Activated naive CD8-positive, alpha-beta T cell treated with anti-CD3 and anti-CD28 coated beads, Interleukin-2, amount 10 ng/mL, durations not matched to agents 7 days and 5 days (primary cell): ENCODE measurements at regions not wholly inside any gene's neighbourhood (a gene's known extent, or its start where the extent isn't known, plus 50 kb on each side); places are given as distances from the start of the nearest gene placed in this dataset.

Experiments
- ATAC-seq: fragments of 150-1000 bp; cut with Tn5 transposase; one replicate; pipeline ENCODE4 v1.10.0; 2021; ENCODE audit warnings: low read depth, moderate library complexity
- POLR2A ChIA-PET: fragments of 350-600 bp; sonication (Branson Sonifier 250); formaldehyde crosslinking; loops from one replicate; lab custom pipeline; 2021; ENCODE audit warnings: antibody characterized with exemption; lab: Charles Lee
- DNase-seq: peaks from one replicate; pipeline ENCODE4 v3.0.0; 2021
- H3K27ac Mint-ChIP-seq: one replicate; pipeline ENCODE4 v1.8.0; 2022; ENCODE audit warnings: mild to moderate bottlenecking, mixed read lengths
- H3K27me3 Mint-ChIP-seq: one replicate; pipeline ENCODE4 v1.8.0; 2022; ENCODE audit warnings: mild to moderate bottlenecking, moderate library complexity, mixed read lengths
- H3K36me3 Mint-ChIP-seq: one replicate; pipeline ENCODE4 v1.8.0; 2021; ENCODE audit warnings: mild to moderate bottlenecking, mixed read lengths
- H3K4me1 Mint-ChIP-seq: one replicate; pipeline ENCODE4 v1.8.0; 2021; ENCODE audit warnings: mixed read lengths
- H3K4me3 Mint-ChIP-seq: one replicate; pipeline ENCODE4 v1.8.0; 2022; ENCODE audit warnings: mild to moderate bottlenecking, moderate library complexity, mixed read lengths
- H3K9me3 Mint-ChIP-seq: one replicate; pipeline ENCODE4 v1.8.0; 2021; ENCODE audit warnings: mixed read lengths

GRCh38 chr10:2387672-2388071 lies 650.3 kb upstream of the ADARB2 start:
- ATAC-seq, result no peak
- Mint-ChIP-seq H3K4me3 (no peak overlapping the region), H3K9me3 (peaks cover 4% of the 10 kb centered on the region), H3K4me1 (no peaks in the 10 kb centered on the region), H3K27ac (no peak overlapping the region), H3K27me3 (no peaks in the 10 kb centered on the region), H3K36me3 (no peaks in the 10 kb centered on the region)
- DNase-seq, result no peak
- POLR2A ChIA-PET, result no interaction called here

GRCh38 chr10:2387261-2387660 lies 649.9 kb upstream of the ADARB2 start:
- POLR2A ChIA-PET, result no interaction called here
- no peak overlapping the region for H3K4me3 Mint-ChIP-seq
- no peak overlapping the region for H3K27ac Mint-ChIP-seq

GRCh38 chr10:2380218-2380617 lies 642.9 kb upstream of the ADARB2 start:
- Mint-ChIP-seq H3K4me1 (no peaks in the 10 kb centered on the region), H3K27ac (no peak overlapping the region), H3K27me3 (no peaks in the 10 kb centered on the region), H3K36me3 (no peaks in the 10 kb centered on the region), H3K4me3 (no peak overlapping the region), H3K9me3 (peaks cover 4% of the 10 kb centered on the region)
- no peak for DNase-seq
- no peak for ATAC-seq
- POLR2A ChIA-PET, result no interaction called here

More at GRCh38 chr10:2387261-2387660, 649.9 kb upstream of the ADARB2 start:
- no peaks in the 10 kb centered on the region for H3K27me3 Mint-ChIP-seq
- H3K4me1 Mint-ChIP-seq, result no peaks in the 10 kb centered on the region
- H3K9me3 Mint-ChIP-seq, result peaks cover 4% of the 10 kb centered on the region
- ATAC-seq (no peak), DNase-seq (no peak)
- H3K36me3 Mint-ChIP-seq, result no peaks in the 10 kb centered on the region

- Mint-ChIP-seq H3K27ac (no peak overlapping the region), H3K4me3 (no peak overlapping the region), H3K36me3 (no peaks in the 10 kb centered on the region), H3K4me1 (no peaks in the 10 kb centered on the region), H3K27me3 (no peaks in the 10 kb centered on the region), H3K9me3 (no peaks in the 10 kb centered on the region)
- no peak for DNase-seq
- POLR2A ChIA-PET, result no interaction called here
- ATAC-seq, result no peak
Observed at GRCh38 chr10:2367083-2367482, 629.8 kb upstream of the ADARB2 start.

- H3K27ac Mint-ChIP-seq, result no peak overlapping the region
- POLR2A ChIA-PET, result no interaction called here
- no peaks in the 10 kb centered on the region for H3K27me3 Mint-ChIP-seq
- H3K9me3 Mint-ChIP-seq, result no peaks in the 10 kb centered on the region
- no peaks in the 10 kb centered on the region for H3K36me3 Mint-ChIP-seq
- no peak for ATAC-seq
- H3K4me3 Mint-ChIP-seq, result no peak overlapping the region
- no peak for DNase-seq
- H3K4me1 Mint-ChIP-seq, result no peaks in the 10 kb centered on the region
Observed at GRCh38 chr10:2366264-2366931, 629.1 kb upstream of the ADARB2 start.

- no peaks in the 10 kb centered on the region for H3K36me3 Mint-ChIP-seq
- no peak overlapping the region for H3K27ac Mint-ChIP-seq
- ATAC-seq (no peak), DNase-seq (no peak)
- H3K4me3 Mint-ChIP-seq, result no peak overlapping the region
- POLR2A ChIA-PET, result no interaction called here
- no peaks in the 10 kb centered on the region for H3K9me3 Mint-ChIP-seq
- H3K27me3 Mint-ChIP-seq, result no peaks in the 10 kb centered on the region
- H3K4me1 Mint-ChIP-seq, result no peaks in the 10 kb centered on the region
Observed at GRCh38 chr10:2362331-2362730, 625.0 kb upstream of the ADARB2 start.

GRCh38 chr10:2358586-2358985 lies 621.3 kb upstream of the ADARB2 start:
- ATAC-seq, result no peak
- H3K4me3 Mint-ChIP-seq, result no peak overlapping the region
- DNase-seq, result no peak
- H3K36me3 Mint-ChIP-seq, result no peaks in the 10 kb centered on the region
- no peaks in the 10 kb centered on the region for H3K9me3 Mint-ChIP-seq
- no peaks in the 10 kb centered on the region for H3K4me1 Mint-ChIP-seq
- H3K27ac Mint-ChIP-seq, result no peak overlapping the region
- no peaks in the 10 kb centered on the region for H3K27me3 Mint-ChIP-seq
- POLR2A ChIA-PET, result no interaction called here

GRCh38 chr10:2356670-2357069 lies 619.3 kb upstream of the ADARB2 start:
- DNase-seq (no peak), ATAC-seq (no peak)
- POLR2A ChIA-PET, result no interaction called here
- H3K4me1 Mint-ChIP-seq, result no peaks in the 10 kb centered on the region
- no peaks in the 10 kb centered on the region for H3K27me3 Mint-ChIP-seq
- H3K4me3 Mint-ChIP-seq, result no peak overlapping the region
- H3K36me3 Mint-ChIP-seq, result no peaks in the 10 kb centered on the region
- no peaks in the 10 kb centered on the region for H3K9me3 Mint-ChIP-seq
- no peak overlapping the region for H3K27ac Mint-ChIP-seq

GRCh38 chr10:2351566-2351965 lies 614.2 kb upstream of the ADARB2 start:
- POLR2A ChIA-PET, result no interaction called here
- Mint-ChIP-seq H3K36me3 (no peaks in the 10 kb centered on the region), H3K4me3 (no peak overlapping the region), H3K9me3 (no peaks in the 10 kb centered on the region), H3K27ac (no peak overlapping the region), H3K27me3 (no peaks in the 10 kb centered on the region), H3K4me1 (no peaks in the 10 kb centered on the region)
- DNase-seq (no peak), ATAC-seq (no peak)

GRCh38 chr10:2342206-2342605 lies 604.9 kb upstream of the ADARB2 start:
- H3K4me3 Mint-ChIP-seq, result no peak overlapping the region
- peaks cover 3% of the 10 kb centered on the region for H3K27me3 Mint-ChIP-seq
- H3K9me3 Mint-ChIP-seq, result no peaks in the 10 kb centered on the region
- no peak overlapping the region for H3K27ac Mint-ChIP-seq
- H3K36me3 Mint-ChIP-seq, result no peaks in the 10 kb centered on the region
- DNase-seq (no peak), ATAC-seq (no peak)
- no peaks in the 10 kb centered on the region for H3K4me1 Mint-ChIP-seq
- POLR2A ChIA-PET, result no interaction called here

- H3K4me3 Mint-ChIP-seq, result no peak overlapping the region
- H3K27ac Mint-ChIP-seq, result no peak overlapping the region
- H3K4me1 Mint-ChIP-seq, result no peaks in the 10 kb centered on the region
- DNase-seq (no peak), ATAC-seq (no peak)
- H3K27me3 Mint-ChIP-seq, result peaks cover 1% of the 10 kb centered on the region
- no peaks in the 10 kb centered on the region for H3K9me3 Mint-ChIP-seq
- no peaks in the 10 kb centered on the region for H3K36me3 Mint-ChIP-seq
- POLR2A ChIA-PET, result no interaction called here
Observed at GRCh38 chr10:2340831-2341647, 603.7 kb upstream of the ADARB2 start.

GRCh38 chr10:2335626-2336025 lies 598.3 kb upstream of the ADARB2 start:
- DNase-seq, result no peak
- no peak overlapping the region for H3K27ac Mint-ChIP-seq
- no peaks in the 10 kb centered on the region for H3K9me3 Mint-ChIP-seq
- no peak for ATAC-seq
- H3K27me3 Mint-ChIP-seq, result no peaks in the 10 kb centered on the region
- H3K4me1 Mint-ChIP-seq, result no peaks in the 10 kb centered on the region
- no peak overlapping the region for H3K4me3 Mint-ChIP-seq
- POLR2A ChIA-PET, result no interaction called here
- no peaks in the 10 kb centered on the region for H3K36me3 Mint-ChIP-seq

- H3K27ac Mint-ChIP-seq, result no peak overlapping the region
- no peak for DNase-seq
- POLR2A ChIA-PET, result no interaction called here
- no peak overlapping the region for H3K4me3 Mint-ChIP-seq
- no peaks in the 10 kb centered on the region for H3K27me3 Mint-ChIP-seq
- H3K4me1 Mint-ChIP-seq, result no peaks in the 10 kb centered on the region
- H3K36me3 Mint-ChIP-seq, result no peaks in the 10 kb centered on the region
- ATAC-seq, result no peak
- H3K9me3 Mint-ChIP-seq, result no peaks in the 10 kb centered on the region
Observed at GRCh38 chr10:2334575-2334974, 597.2 kb upstream of the ADARB2 start.

- Mint-ChIP-seq H3K9me3 (no peaks in the 10 kb centered on the region), H3K4me3 (no peak overlapping the region), H3K36me3 (no peaks in the 10 kb centered on the region), H3K4me1 (no peaks in the 10 kb centered on the region), H3K27me3 (no peaks in the 10 kb centered on the region), H3K27ac (no peak overlapping the region)
- DNase-seq (no peak), ATAC-seq (no peak)
- POLR2A ChIA-PET, result no interaction called here
Observed at GRCh38 chr10:2329082-2329481, 591.8 kb upstream of the ADARB2 start.
